Activated CD4-positive, alpha-beta memory T cell treated with anti-CD3 and anti-CD28 coated beads for 36 hours (primary cell): ENCODE measurements at regions not wholly inside any gene's neighbourhood (a gene's known extent, or its start where the extent isn't known, plus 50 kb on each side); places are given as distances from the start of the nearest gene placed in this dataset.

Experiments used
- CTCF ChIA-PET: fragments of 350-600 bp; sonication (Branson Sonifier 250); formaldehyde crosslinking; loops from one replicate; lab custom pipeline; 2021; ENCODE audit warnings: antibody characterized with exemption, inconsistent platforms; lab: Charles Lee
- POLR2A ChIA-PET: fragments of 350-600 bp; sonication (Branson Sonifier 250); formaldehyde crosslinking; loops from one replicate; lab custom pipeline; 2021; ENCODE audit warnings: antibody characterized with exemption; lab: Charles Lee
- DNase-seq: peaks from one replicate; pipeline ENCODE4 v3.0.0-alpha.2; 2020
- H3K27ac Mint-ChIP-seq: one replicate; pipeline ENCODE4 v1.8.0; 2021; ENCODE audit warnings: mixed read lengths
- H3K27me3 Mint-ChIP-seq: one replicate; pipeline ENCODE4 v1.8.0; 2021; ENCODE audit warnings: mixed read lengths
- H3K36me3 Mint-ChIP-seq: one replicate; pipeline ENCODE4 v1.8.0; 2021; ENCODE audit warnings: mixed read lengths
- H3K4me1 Mint-ChIP-seq: one replicate; pipeline ENCODE4 v1.8.0; 2021; ENCODE audit warnings: low read depth, mixed read lengths
- H3K4me3 Mint-ChIP-seq: one replicate; pipeline ENCODE4 v1.8.0; 2021; ENCODE audit warnings: mild to moderate bottlenecking, mixed read lengths
- H3K9me3 Mint-ChIP-seq: one replicate; pipeline ENCODE4 v1.8.0; 2021; ENCODE audit warnings: mixed read lengths
- intact Hi-C: fragments of 100-400 bp; cut with micrococcal nuclease; formaldehyde crosslinking; loops from one replicate; pipeline ENCODE4 v1.15.1; 2023

- Mint-ChIP-seq H3K36me3 (no peaks in the 10 kb centered on the region), H3K27ac (no peak overlapping the region), H3K4me3 (no peak overlapping the region), H3K27me3 (peaks cover 2% of the 10 kb centered on the region), H3K4me1 (no peaks in the 10 kb centered on the region), H3K9me3 (no peaks in the 10 kb centered on the region)
- ChIA-PET CTCF (no interaction called here), POLR2A (no interaction called here)
- intact Hi-C loops: no loop called here
- DNase-seq: no peak
Observed at GRCh38 chr4:138964716-138965426, 50.7 kb upstream of the NOCT start.

GRCh38 chr4:138963412-138963811, 52.2 kb upstream of the NOCT start:
- Mint-ChIP-seq H3K4me3 (no peak overlapping the region), H3K36me3 (no peaks in the 10 kb centered on the region), H3K4me1 (peaks cover 2% of the 10 kb centered on the region), H3K27me3 (peaks cover 2% of the 10 kb centered on the region), H3K27ac (no peak overlapping the region), H3K9me3 (no peaks in the 10 kb centered on the region)
- ChIA-PET POLR2A (no interaction called here), CTCF (no interaction called here)
- intact Hi-C loops: no loop called here
- DNase-seq: no peak

DNA sequence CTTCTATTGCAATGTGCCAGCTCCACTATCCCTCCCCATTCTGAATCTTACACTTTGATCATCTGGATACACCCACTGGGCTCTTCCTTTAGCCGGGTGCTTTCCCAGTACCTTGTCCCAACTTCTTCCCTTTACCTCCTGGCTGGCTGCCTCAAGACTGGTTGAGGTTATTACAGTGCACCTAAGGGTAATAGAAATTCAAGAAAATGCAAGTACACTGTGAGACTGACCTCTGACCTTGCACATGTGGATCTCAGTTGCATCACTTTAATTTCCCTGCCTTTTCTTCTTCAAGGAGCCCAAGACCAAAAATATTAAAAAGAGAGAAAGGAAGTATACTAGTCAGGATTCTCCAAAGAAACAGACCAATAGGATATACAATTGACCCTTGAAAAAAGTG, 53.9 kb upstream of the NOCT start:
- Mint-ChIP-seq H3K4me3 (no peak overlapping the region), H3K36me3 (no peaks in the 10 kb centered on the region), H3K27ac (no peak overlapping the region), H3K4me1 (peaks cover 2% of the 10 kb centered on the region), H3K9me3 (no peaks in the 10 kb centered on the region), H3K27me3 (peaks cover 6% of the 10 kb centered on the region)
- DNase-seq: no peak
- intact Hi-C loops: no loop called here
- CTCF ChIA-PET: no interaction called here
- POLR2A ChIA-PET: no interaction called here

- ChIA-PET CTCF (no interaction called here), POLR2A (no interaction called here)
- Mint-ChIP-seq H3K27me3 (peaks cover 6% of the 10 kb centered on the region), H3K9me3 (no peaks in the 10 kb centered on the region), H3K36me3 (no peaks in the 10 kb centered on the region), H3K4me3 (no peak overlapping the region), H3K4me1 (peaks cover 2% of the 10 kb centered on the region), H3K27ac (no peak overlapping the region)
- DNase-seq: no peak
- intact Hi-C loops: no loop called here
Observed at GRCh38 chr4:138961129-138961528, 54.5 kb upstream of the NOCT start.

GRCh38 chr4:138960175-138960710, 55.3 kb upstream of the NOCT start:
- no peaks in the 10 kb centered on the region for H3K9me3 Mint-ChIP-seq
- no peak for DNase-seq
- no peak overlapping the region for H3K4me3 Mint-ChIP-seq
- intact Hi-C loops: no loop called here
- H3K36me3 Mint-ChIP-seq: no peaks in the 10 kb centered on the region
- CTCF ChIA-PET: no interaction called here
- H3K4me1 Mint-ChIP-seq: peaks cover 2% of the 10 kb centered on the region
- POLR2A ChIA-PET: no interaction called here
- H3K27me3 Mint-ChIP-seq: peaks cover 6% of the 10 kb centered on the region
- no peak overlapping the region for H3K27ac Mint-ChIP-seq

DNA sequence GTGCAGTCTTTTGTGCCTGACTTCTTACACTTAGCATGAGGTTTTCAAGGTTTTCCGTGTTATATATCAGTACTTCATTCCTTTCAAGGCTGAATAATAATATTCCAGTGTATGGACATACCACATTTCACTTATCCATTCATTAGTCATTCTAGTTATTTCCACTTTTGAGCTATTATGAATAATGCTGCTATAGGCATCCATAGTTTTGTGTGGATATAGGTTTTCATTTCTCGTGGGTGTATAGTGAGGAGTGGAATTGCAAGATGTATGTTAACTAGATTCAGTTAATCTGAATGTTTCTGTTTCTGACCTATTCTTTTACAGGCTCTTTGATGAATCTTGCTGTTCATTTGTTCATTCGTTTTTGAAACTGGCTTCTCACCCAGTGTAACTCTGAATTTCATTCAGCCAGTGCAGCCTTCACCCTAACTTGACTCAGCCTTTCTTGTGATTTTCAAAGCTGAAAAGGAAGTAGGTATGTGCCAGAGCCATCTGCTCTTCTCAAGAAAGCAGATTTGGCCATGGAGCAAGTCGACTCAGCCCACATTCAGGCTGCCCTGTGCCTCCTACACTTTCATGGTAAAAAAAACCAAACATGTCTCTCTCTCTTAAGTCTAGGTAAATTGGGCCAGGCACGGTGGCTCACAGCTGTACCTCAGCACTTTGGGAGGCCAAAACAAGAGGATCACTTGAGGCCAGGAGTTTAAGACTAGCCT, 56.3 kb upstream of the NOCT start:
- intact Hi-C loops: no loop called here
- H3K36me3 Mint-ChIP-seq: no peaks in the 10 kb centered on the region
- CTCF ChIA-PET: no interaction called here

GRCh38 chr4:138958519-138958918, 57.1 kb upstream of the NOCT start:
- intact Hi-C loops: no loop called here
- ChIA-PET CTCF (no interaction called here), POLR2A (no interaction called here)
- Mint-ChIP-seq H3K4me3 (no peak overlapping the region), H3K36me3 (no peaks in the 10 kb centered on the region), H3K9me3 (no peaks in the 10 kb centered on the region), H3K4me1 (peaks cover 2% of the 10 kb centered on the region), H3K27me3 (peaks cover 6% of the 10 kb centered on the region), H3K27ac (no peak overlapping the region)
- DNase-seq: no peak

More for the DNA sequence above, 56.3 kb upstream of the NOCT start:
- POLR2A ChIA-PET: no interaction called here
- H3K27ac Mint-ChIP-seq: no peak overlapping the region
- H3K27me3 Mint-ChIP-seq: peaks cover 6% of the 10 kb centered on the region
- no peaks in the 10 kb centered on the region for H3K9me3 Mint-ChIP-seq
- H3K4me1 Mint-ChIP-seq: peaks cover 2% of the 10 kb centered on the region
- DNase-seq: no peak
- H3K4me3 Mint-ChIP-seq: no peak overlapping the region

DNA sequence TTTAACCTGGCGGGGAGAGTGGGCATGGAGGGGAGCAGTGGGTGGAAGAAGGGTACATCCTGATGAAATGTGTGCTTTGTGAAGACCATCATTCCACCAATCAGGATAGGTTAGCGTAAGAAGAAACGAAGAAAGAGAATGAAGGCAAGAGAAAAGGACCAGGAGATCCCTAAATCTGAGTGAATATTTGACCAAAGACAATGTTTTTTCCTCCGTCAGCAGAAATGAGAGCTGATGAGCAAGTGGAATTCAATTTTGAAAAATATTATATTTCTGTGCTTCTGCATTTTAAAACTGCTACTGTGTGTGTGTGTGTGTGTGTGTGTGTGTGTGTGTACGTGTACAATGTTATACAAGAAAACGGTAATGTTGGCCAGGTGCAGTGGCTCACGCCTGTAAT, 58.3 kb upstream of the NOCT start:
- Mint-ChIP-seq H3K27ac (no peak overlapping the region), H3K4me1 (peaks cover 2% of the 10 kb centered on the region), H3K9me3 (no peaks in the 10 kb centered on the region), H3K27me3 (peaks cover 6% of the 10 kb centered on the region), H3K4me3 (no peak overlapping the region), H3K36me3 (no peaks in the 10 kb centered on the region)
- no peak for DNase-seq
- POLR2A ChIA-PET: no interaction called here
- intact Hi-C loops: no loop called here
- CTCF ChIA-PET: interaction anchor here (0.7 kb wide), 2 partner anchors 73 to 342 kb away, joined by 3 read pairs; no protein-coding TSS in a partner anchor

GRCh38 chr4:138954428-138954827, 61.2 kb upstream of the NOCT start:
- ChIA-PET CTCF (interaction anchor here (0.8 kb wide), 1 partner anchor 76 kb away, joined by 3 read pairs; no protein-coding TSS in a partner anchor), POLR2A (no interaction called here)
- intact Hi-C loops: no loop called here
- H3K9me3 Mint-ChIP-seq: no peaks in the 10 kb centered on the region
- peaks cover 4% of the 10 kb centered on the region for H3K27me3 Mint-ChIP-seq
- DNase-seq: no peak
- H3K27ac Mint-ChIP-seq: no peak overlapping the region
- H3K4me3 Mint-ChIP-seq: no peak overlapping the region
- peaks cover 2% of the 10 kb centered on the region for H3K4me1 Mint-ChIP-seq
- H3K36me3 Mint-ChIP-seq: no peaks in the 10 kb centered on the region

- no peaks in the 10 kb centered on the region for H3K36me3 Mint-ChIP-seq
- POLR2A ChIA-PET: no interaction called here
- no peak for DNase-seq
- CTCF ChIA-PET: interaction anchor here (0.8 kb wide), 1 partner anchor 76 kb away, joined by 3 read pairs; no protein-coding TSS in a partner anchor
- no peaks in the 10 kb centered on the region for H3K4me1 Mint-ChIP-seq
- H3K4me3 Mint-ChIP-seq: no peak overlapping the region
- intact Hi-C loops: no loop called here
- peaks cover 4% of the 10 kb centered on the region for H3K27me3 Mint-ChIP-seq
- no peak overlapping the region for H3K27ac Mint-ChIP-seq
- no peaks in the 10 kb centered on the region for H3K9me3 Mint-ChIP-seq
Observed at GRCh38 chr4:138953961-138954371, 61.6 kb upstream of the NOCT start.

DNA sequence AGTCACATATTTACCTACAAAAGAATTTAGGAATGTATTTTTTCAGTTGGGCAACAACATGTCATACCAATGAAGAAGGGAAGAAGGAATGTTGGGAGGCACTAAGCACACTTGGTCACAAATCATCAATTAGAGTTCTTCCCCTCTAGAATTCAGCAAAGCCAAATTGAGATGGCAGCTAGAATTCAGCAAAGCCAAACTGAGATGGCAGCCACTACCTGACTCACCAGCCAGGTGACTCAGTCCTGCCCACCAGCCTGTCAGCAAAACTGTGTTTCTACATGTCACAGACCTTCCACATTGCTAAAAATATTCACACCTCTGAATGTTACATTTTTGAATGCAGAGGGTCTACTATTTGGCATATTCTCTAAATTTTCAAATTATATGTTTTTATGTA, 63.2 kb upstream of the NOCT start:
- Mint-ChIP-seq H3K4me1 (no peaks in the 10 kb centered on the region), H3K27ac (no peak overlapping the region), H3K36me3 (no peaks in the 10 kb centered on the region), H3K27me3 (peaks cover 4% of the 10 kb centered on the region), H3K9me3 (no peaks in the 10 kb centered on the region), H3K4me3 (no peak overlapping the region)
- DNase-seq: peak; percentile 55
- POLR2A ChIA-PET: no interaction called here
- CTCF ChIA-PET: interaction anchor here (1.3 kb wide), 1 partner anchor 14 kb away, joined by 4 read pairs; no protein-coding TSS in a partner anchor
- intact Hi-C loops: no loop called here

- no peaks in the 10 kb centered on the region for H3K27me3 Mint-ChIP-seq
- H3K36me3 Mint-ChIP-seq: no peaks in the 10 kb centered on the region
- POLR2A ChIA-PET: no interaction called here
- intact Hi-C loops: no loop called here
- H3K27ac Mint-ChIP-seq: no peak overlapping the region
- H3K9me3 Mint-ChIP-seq: no peaks in the 10 kb centered on the region
- H3K4me1 Mint-ChIP-seq: no peaks in the 10 kb centered on the region
- no peak overlapping the region for H3K4me3 Mint-ChIP-seq
- CTCF ChIA-PET: interaction anchor here (1.3 kb wide), 1 partner anchor 14 kb away, joined by 4 read pairs; no protein-coding TSS in a partner anchor
- no peak for DNase-seq
Observed at GRCh38 chr4:138951764-138952163, 63.8 kb upstream of the NOCT start.
